H1 (cell line): ENCODE measurements at regions not wholly inside any gene's neighbourhood (a gene's known extent, or its start where the extent isn't known, plus 50 kb on each side); places are given as distances from the start of the nearest gene placed in this dataset.

Source experiments
- CHD1 ChIP-seq: IDR thresholded peaks from 2 replicates; pipeline ENCODE4 v1.6.1; 2012; ENCODE audit warnings: low read depth, low read length, improper control_type of control experiment
- EZH2 ChIP-seq: fragments of 200-600 bp; sonication (generic); IDR thresholded peaks from 2 replicates; pipeline ENCODE4 v1.7.1; 2012; ENCODE audit warnings: low read depth, mild to moderate bottlenecking, moderate library complexity, low read length, inconsistent platforms; ENCODE audit not compliant: severe bottlenecking
- NRF1 ChIP-seq: IDR thresholded peaks from 2 replicates; pipeline ENCODE4 v1.6.1; 2011; ENCODE audit warnings: mild to moderate bottlenecking, low read depth, low read length, improper control_type of control experiment
- SIN3A ChIP-seq, 2 experiments: IDR thresholded peaks in 1 of 2; conservative IDR thresholded peaks in 1 of 2; 2 replicates each; pipeline ENCODE4 v1.6.1; 2011 to 2012; ENCODE audit warnings: low read length in 2 of 2, improper control_type of control experiment in 1 of 2, low read depth in 1 of 2, mild to moderate bottlenecking in 1 of 2
- TF ChIP-seq, protein P1 (sequence below): IDR thresholded peaks from 2 replicates; pipeline ENCODE4 v1.6.1; 2012; ENCODE audit warnings: inconsistent platforms

GRCh38 chr16:55925242-55925641 lies 50.1 kb upstream of the CES5A start:
- TF ChIP-seq, protein P1, sequence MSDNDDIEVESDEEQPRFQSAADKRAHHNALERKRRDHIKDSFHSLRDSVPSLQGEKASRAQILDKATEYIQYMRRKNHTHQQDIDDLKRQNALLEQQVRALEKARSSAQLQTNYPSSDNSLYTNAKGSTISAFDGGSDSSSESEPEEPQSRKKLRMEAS = no peak
- no peak for TF ChIP-seq EZH2
- no peak for TF ChIP-seq SIN3A (conservative IDR thresholded peaks at IDR 0.05 in 1 of 2, IDR thresholded peaks at IDR 0.05 in 1 of 2; ENCODE audit: low read depth in 1 of 2, low read length in 2 of 2)
- no peak for TF ChIP-seq NRF1
- no peak for TF ChIP-seq CHD1
